NCI-H146 treated with DMSO at 0.1 percent for 48 hours (cell line): ENCODE measurements at regions not wholly inside any gene's neighbourhood (a gene's known extent, or its start where the extent isn't known, plus 50 kb on each side); places are given as distances from the start of the nearest gene placed in this dataset.
"Not testable (repeated sequence)": the region's sequence is repeated elsewhere in the genome, so short reads cannot be mapped to it uniquely, and the experiment has no call there.

Source experiments
- DNase-seq: peaks from one replicate; lab custom pipeline; 2025; ENCODE audit not compliant: unreplicated experiment; lab: John Stamatoyannopoulos, UW

GRCh38 chr16:87207965-87208364 is 109.2 kb downstream of the C16orf95 start:
- DNase-seq = no peak

- DNase-seq = not testable (repeated sequence)
Measured at GRCh38 chr16:87208968-87209367, 108.2 kb downstream of the C16orf95 start.

GRCh38 chr16:87209808-87210512 is 107.2 kb downstream of the C16orf95 start:
- DNase-seq = no peak

GRCh38 chr16:87210894-87211293 is 106.3 kb downstream of the C16orf95 start:
- DNase-seq = no peak

- no peak for DNase-seq
Measured at GRCh38 chr16:87212026-87212425, 105.2 kb downstream of the C16orf95 start.

- DNase-seq = no peak
Measured at GRCh38 chr16:87213536-87213935, 103.7 kb downstream of the C16orf95 start.

- no peak for DNase-seq
Measured at GRCh38 chr16:87216148-87216840, 100.9 kb downstream of the C16orf95 start.

GRCh38 chr16:87216841-87217275 is 100.3 kb downstream of the C16orf95 start:
- no peak for DNase-seq

GRCh38 chr16:87217802-87218201 is 99.4 kb downstream of the C16orf95 start:
- not testable (repeated sequence) for DNase-seq

- no peak for DNase-seq
Measured at GRCh38 chr16:87218281-87219055, 98.7 kb downstream of the C16orf95 start.

GRCh38 chr16:87219287-87219909 is 97.8 kb downstream of the C16orf95 start:
- DNase-seq = no peak

- no peak for DNase-seq
Measured at GRCh38 chr16:87221633-87222032, 95.6 kb downstream of the C16orf95 start.

GRCh38 chr16:87222335-87222734 is 94.9 kb downstream of the C16orf95 start:
- no peak for DNase-seq

GRCh38 chr16:87223656-87224248 is 93.4 kb downstream of the C16orf95 start:
- no peak for DNase-seq

GRCh38 chr16:87226926-87227295 is 90.3 kb downstream of the C16orf95 start:
- DNase-seq = no peak

GRCh38 chr16:87227296-87227951 is 89.8 kb downstream of the C16orf95 start:
- no peak for DNase-seq

GRCh38 chr16:87228363-87228762 is 88.8 kb downstream of the C16orf95 start:
- DNase-seq = no peak

- DNase-seq = no peak
Measured at GRCh38 chr16:87229230-87230188, 87.7 kb downstream of the C16orf95 start.

GRCh38 chr16:87230571-87230970 is 86.6 kb downstream of the C16orf95 start:
- no peak for DNase-seq
